AG09309 (cell line): ENCODE measurements at regions not wholly inside any gene's neighbourhood (a gene's known extent, or its start where the extent isn't known, plus 50 kb on each side); places are given as distances from the start of the nearest gene placed in this dataset.
"Not testable (repeated sequence)": the region's sequence is repeated elsewhere in the genome, so short reads cannot be mapped to it uniquely, and the experiment has no call there.

Source experiments
- DNase-seq: peaks from one replicate; pipeline ENCODE4 v3.0.0-alpha.2; 2010; ENCODE audit warnings: low read depth
- H3K4me3 ChIP-seq: 2 replicates; pipeline ENCODE4 v1.5.1; 2011; ENCODE audit warnings: mild to moderate bottlenecking, low read depth, low read length, moderate library complexity; ENCODE audit not compliant: control insufficient read depth
- TF ChIP-seq, protein P1 (sequence below): IDR thresholded peaks from 2 replicates; pipeline ENCODE4 v1.5.1; 2011; ENCODE audit warnings: mild to moderate bottlenecking, low read depth, low read length, inconsistent platforms; ENCODE audit not compliant: insufficient read depth, control insufficient read depth; ENCODE audit errors: missing control alignments

DNA sequence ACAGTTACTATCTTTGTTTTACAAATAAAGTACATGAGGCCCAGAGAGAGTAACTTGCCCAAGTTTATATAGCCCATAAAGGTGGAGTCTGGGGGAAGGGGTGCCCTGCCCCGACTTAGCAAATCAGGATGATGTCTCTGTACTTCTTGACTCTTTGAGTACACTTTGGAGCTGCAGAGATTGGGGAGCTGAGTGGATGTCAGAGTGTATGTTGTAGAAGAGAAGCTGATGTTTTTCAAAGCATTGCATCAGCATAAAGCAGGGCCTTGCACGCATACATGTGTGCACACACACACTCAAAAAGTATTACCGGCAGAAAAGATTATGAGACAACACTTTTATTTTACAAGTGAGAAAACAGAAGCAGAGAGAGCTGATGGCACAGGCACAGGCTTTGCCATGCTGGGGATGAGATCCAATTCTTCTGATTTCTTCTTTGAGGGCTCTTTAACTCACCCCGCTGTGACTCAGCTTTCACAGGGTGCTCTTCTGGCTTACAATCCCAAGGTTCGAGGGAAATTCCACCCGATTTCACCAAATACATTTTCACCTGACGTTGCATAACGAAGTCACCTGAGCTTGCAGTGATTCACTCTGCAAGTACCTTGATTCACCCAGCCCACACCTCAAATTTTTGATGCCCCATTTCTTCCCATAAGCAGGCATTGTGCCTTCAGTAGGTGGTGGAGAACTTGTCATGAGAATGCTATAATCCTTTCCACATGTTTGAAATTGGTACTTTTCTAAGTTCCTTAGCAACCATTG, 292.8 kb upstream of the BOD1L1 start:
- TF ChIP-seq, protein P1, sequence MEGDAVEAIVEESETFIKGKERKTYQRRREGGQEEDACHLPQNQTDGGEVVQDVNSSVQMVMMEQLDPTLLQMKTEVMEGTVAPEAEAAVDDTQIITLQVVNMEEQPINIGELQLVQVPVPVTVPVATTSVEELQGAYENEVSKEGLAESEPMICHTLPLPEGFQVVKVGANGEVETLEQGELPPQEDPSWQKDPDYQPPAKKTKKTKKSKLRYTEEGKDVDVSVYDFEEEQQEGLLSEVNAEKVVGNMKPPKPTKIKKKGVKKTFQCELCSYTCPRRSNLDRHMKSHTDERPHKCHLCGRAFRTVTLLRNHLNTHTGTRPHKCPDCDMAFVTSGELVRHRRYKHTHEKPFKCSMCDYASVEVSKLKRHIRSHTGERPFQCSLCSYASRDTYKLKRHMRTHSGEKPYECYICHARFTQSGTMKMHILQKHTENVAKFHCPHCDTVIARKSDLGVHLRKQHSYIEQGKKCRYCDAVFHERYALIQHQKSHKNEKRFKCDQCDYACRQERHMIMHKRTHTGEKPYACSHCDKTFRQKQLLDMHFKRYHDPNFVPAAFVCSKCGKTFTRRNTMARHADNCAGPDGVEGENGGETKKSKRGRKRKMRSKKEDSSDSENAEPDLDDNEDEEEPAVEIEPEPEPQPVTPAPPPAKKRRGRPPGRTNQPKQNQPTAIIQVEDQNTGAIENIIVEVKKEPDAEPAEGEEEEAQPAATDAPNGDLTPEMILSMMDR = no peak
- H3K4me3 ChIP-seq = no peak overlapping the region
- DNase-seq = no peak

DNA sequence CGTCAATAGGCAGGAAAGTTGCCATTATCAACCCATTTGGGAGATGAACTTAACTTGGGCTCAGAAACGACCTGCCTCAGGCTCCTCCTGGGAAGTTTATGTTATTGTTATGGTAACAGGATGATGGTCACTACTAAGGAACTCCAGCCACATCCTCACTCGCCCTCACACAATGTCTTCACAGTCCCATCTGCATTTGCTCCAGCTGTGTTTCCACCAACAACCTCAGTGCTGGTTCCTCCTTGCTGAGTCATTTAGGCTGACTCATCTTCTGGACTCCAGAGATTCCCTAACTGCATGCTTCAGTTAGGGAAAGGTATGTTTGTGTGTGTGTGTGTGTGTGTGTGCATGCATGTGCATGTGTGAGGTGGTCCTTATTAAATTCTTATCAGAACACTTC, 293.4 kb upstream of the BOD1L1 start:
- TF ChIP-seq, protein P1 = no peak
- DNase-seq = peak; percentile 99
- no peak overlapping the region for H3K4me3 ChIP-seq

DNA sequence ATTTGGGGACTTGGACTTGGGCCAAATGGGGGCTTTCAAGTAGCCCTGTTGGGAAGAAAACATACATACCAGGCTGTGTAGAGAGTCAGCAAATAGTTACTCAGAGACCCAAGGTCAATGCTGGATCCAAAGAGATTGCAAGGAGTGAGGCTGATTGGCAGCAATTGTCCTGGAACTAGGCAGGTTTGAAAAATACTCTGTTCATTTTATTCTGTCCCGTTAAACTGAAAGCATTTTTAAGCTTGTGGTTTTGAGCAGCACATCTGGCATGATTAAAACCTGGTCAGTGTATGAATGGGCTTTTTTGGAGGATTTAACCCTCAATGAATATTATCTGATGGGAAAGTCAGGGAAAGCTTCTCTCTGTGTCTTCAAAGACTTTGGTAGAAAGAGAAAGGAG, 294.3 kb upstream of the BOD1L1 start:
- DNase-seq = peak; percentile 41
- H3K4me3 ChIP-seq = no peak overlapping the region
- TF ChIP-seq, protein P1 = no peak

DNA sequence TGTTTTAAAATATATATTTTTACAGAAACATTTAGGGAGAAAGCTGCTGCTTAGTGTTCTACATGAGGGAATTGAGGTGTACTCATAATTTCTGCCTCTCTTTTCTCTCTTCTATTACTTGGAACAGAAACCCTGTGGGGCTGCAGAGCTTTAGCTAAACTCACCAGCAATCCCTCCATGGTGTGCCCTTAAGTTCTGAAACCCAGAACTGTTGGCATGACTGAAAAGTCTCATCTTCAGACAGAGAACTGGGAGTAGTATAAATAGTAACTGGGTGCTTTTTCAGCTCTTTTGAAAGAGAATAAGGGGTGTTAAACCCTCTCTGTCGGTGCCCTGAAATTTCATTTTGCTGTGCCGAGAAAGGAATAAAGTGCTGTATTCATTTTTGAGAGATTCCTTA, 294.9 kb upstream of the BOD1L1 start:
- TF ChIP-seq, protein P1 = no peak
- no peak overlapping the region for H3K4me3 ChIP-seq
- DNase-seq = no peak

DNA sequence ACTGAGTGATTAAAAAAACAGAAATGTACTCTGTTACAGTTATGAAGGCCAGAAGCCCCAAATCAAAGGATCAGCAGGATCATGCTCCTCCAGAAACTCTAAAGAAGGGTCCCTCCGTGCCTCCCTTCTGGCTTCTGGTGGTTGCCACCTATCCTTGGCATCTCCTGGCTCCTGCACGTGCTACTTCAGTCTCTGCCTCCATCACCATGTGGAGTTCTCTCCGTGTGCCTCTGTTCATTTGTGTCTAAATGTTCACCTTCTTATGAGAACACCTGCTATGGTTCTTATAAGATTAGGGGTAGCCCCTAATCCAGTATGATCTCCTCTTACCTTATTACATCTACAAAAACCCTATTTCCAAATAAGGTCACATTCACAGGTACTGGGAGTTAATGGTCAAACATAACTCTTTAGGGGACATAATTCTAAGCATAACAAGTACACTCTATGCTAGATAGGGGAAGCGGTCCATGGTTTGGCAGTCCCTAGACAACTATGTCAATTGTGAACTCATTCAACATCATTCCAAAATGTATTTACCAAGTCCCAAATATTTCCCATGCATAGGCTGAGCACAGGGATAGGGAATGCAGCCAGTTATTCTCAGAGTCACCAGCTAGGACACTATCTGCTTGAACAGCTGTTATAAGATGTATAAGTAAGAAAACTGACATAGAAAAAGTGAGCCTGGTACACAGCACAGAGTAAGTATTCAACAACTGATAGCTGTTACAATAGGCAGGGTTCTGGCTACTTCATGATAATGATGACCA, 295.5 kb upstream of the BOD1L1 start:
- no peak for DNase-seq
- H3K4me3 ChIP-seq = no peak overlapping the region
- TF ChIP-seq, protein P1 = no peak

DNA sequence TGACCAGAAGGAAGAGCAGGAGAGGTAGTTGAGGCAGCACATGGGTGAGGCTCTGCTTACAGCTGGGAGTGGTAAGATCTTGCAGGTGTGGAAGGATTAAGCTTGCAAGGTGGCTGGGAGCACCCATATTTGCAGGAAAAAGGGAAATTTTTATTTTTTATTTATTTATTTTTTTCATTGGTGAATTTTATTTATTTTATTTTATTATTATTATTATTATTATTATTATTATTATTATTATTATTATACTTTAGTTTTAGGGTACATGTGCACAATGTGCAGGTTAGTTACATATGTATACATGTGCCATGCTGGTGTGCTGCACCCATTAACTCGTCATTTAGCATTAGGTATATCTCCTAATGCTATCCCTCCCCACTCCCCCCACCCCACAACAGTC, 297.4 kb upstream of the BOD1L1 start:
- not testable (repeated sequence) for H3K4me3 ChIP-seq, DNase-seq

DNA sequence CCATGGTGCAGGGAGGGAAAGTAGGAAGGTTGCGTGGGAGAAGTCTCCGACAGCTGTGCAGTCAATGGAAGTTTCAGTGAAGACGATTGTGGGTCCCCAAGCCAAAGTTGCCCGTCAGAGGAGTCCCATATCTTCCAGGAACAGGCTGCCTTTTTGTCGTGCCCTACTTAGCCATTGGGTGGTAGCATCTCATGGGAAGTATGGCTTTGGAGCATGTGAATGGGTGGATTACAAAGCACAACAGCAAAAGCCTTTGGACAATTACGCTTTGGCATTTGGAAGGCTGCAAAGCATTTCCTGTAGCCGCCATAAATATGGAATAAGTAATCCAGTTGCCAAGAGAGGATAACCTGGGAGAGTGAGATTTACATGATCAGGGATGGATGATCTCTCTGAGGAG, 300.7 kb upstream of the BOD1L1 start:
- DNase-seq = no peak
- H3K4me3 ChIP-seq = no peak overlapping the region
- TF ChIP-seq, protein P1 = no peak
